HEK293 (cell line): ENCODE measurements at regions not wholly inside any gene's neighbourhood (a gene's known extent, or its start where the extent isn't known, plus 50 kb on each side); places are given as distances from the start of the nearest gene placed in this dataset.
A peak's percentile ranks its signal among the peaks of the same experiment; 100 is the strongest.

ENCODE experiments used
- CTCF ChIA-PET: fragments of 350-600 bp; formaldehyde crosslinking; extraction: SDS; loops from one replicate; lab custom pipeline; 2021; ENCODE audit warnings: antibody characterized with exemption; lab: Yijun Ruan, JAX
- POLR2A ChIA-PET: fragments of 300-600 bp; formaldehyde crosslinking; extraction: SDS; loops from one replicate; lab custom pipeline; 2020; ENCODE audit warnings: antibody characterized with exemption, inconsistent platforms; lab: Yijun Ruan, JAX
- H3K27ac ChIP-seq: fragments of 200-500 bp; sonication (Bioruptor generic); 2 replicates; pipeline ENCODE4 v1.5.1; 2014; ENCODE audit warnings: low read depth, low read length, control low read depth, inconsistent platforms; ENCODE audit errors: extremely low read depth
- H3K36me3 ChIP-seq, 2 experiments: fragments of 200-500 bp in 1 of 2; sonication (Bioruptor generic) in 1 of 2; 1 replicate in 1 of 2; 2 replicates in 1 of 2; pipeline ENCODE4 v1.5.1; 2014 to 2017; ENCODE audit warnings: inconsistent platforms in 2 of 2, low read length in 2 of 2; ENCODE audit not compliant: control insufficient read depth in 2 of 2, insufficient read depth in 1 of 2
- H3K4me1 ChIP-seq: fragments of 200-500 bp; sonication (Bioruptor generic); 2 replicates; pipeline ENCODE4 v1.5.1; 2014; ENCODE audit warnings: mild to moderate bottlenecking, low read length, inconsistent platforms; ENCODE audit not compliant: control insufficient read depth, insufficient read depth
- H3K4me3 ChIP-seq: 2 replicates; pipeline ENCODE4 v1.5.1; 2011; ENCODE audit warnings: low read depth, mild to moderate bottlenecking, control low read depth, low read length, moderate library complexity
- H3K9me3 ChIP-seq: fragments of 200-500 bp; sonication (Bioruptor generic); 2 replicates; pipeline ENCODE4 v1.5.1; 2014; ENCODE audit warnings: low read depth, low read length, inconsistent platforms; ENCODE audit not compliant: control insufficient read depth, insufficient read depth
- BCL11A ChIP-seq: fragments of 450-650 bp; formaldehyde crosslinking; IDR thresholded peaks from 2 replicates; pipeline ENCODE4 v1.5.1; 2016; ENCODE audit warnings: low read depth, missing biosample characterization, missing genetic modification characterization
- BCL11B ChIP-seq: fragments of 450-650 bp; formaldehyde crosslinking; IDR thresholded peaks from 2 replicates; pipeline ENCODE4 v1.5.1; 2016; ENCODE audit warnings: low read depth, missing biosample characterization, missing genetic modification characterization
- HOXA7 ChIP-seq: sonication (generic); formaldehyde crosslinking; IDR thresholded peaks from 2 replicates; pipeline ENCODE4 v1.8.1; 2022; ENCODE audit warnings: missing genetic modification reagents, borderline replicate concordance
- SP3 ChIP-seq: fragments of 450-650 bp; formaldehyde crosslinking; IDR thresholded peaks from 2 replicates; pipeline ENCODE4 v1.5.1; 2016; ENCODE audit warnings: missing biosample characterization, missing genetic modification characterization
- ZBTB44 ChIP-seq: fragments of 450-650 bp; IDR thresholded peaks from 2 replicates; pipeline ENCODE4 v1.5.1; 2018; ENCODE audit warnings: missing biosample characterization, mild to moderate bottlenecking, missing genetic modification characterization
- ZNF114 ChIP-seq: fragments of 450-650 bp; formaldehyde crosslinking; IDR thresholded peaks from 2 replicates; pipeline ENCODE4 v1.5.0; 2017; ENCODE audit warnings: missing biosample characterization, missing genetic modification characterization
- ZNF121 ChIP-seq: fragments of 450-650 bp; formaldehyde crosslinking; IDR thresholded peaks from 2 replicates; pipeline ENCODE4 v1.5.1; 2016; ENCODE audit warnings: missing biosample characterization, missing genetic modification characterization
- ZNF221 ChIP-seq: fragments of 450-650 bp; formaldehyde crosslinking; IDR thresholded peaks from 2 replicates; pipeline ENCODE4 v1.5.1; 2017; ENCODE audit warnings: missing biosample characterization, missing genetic modification characterization, borderline replicate concordance
- ZNF341 ChIP-seq: fragments of 450-650 bp; formaldehyde crosslinking; IDR thresholded peaks from 2 replicates; pipeline ENCODE4; 2016; ENCODE audit warnings: low read depth, missing biosample characterization, missing genetic modification characterization
- ZNF560 ChIP-seq: fragments of 450-650 bp; formaldehyde crosslinking; IDR thresholded peaks from 2 replicates; pipeline ENCODE4 v1.5.1; 2017; ENCODE audit warnings: missing biosample characterization, missing genetic modification characterization, borderline replicate concordance
- ZNF585B ChIP-seq: fragments of 450-650 bp; formaldehyde crosslinking; IDR thresholded peaks from 2 replicates; pipeline ENCODE4 v1.5.1; 2016; ENCODE audit warnings: missing biosample characterization, missing genetic modification characterization
- ZNF629 ChIP-seq: fragments of 450-650 bp; formaldehyde crosslinking; IDR thresholded peaks from 2 replicates; pipeline ENCODE4 v1.5.1; 2017; ENCODE audit warnings: missing biosample characterization, missing genetic modification characterization
- ZNF654 ChIP-seq: fragments of 450-650 bp; formaldehyde crosslinking; IDR thresholded peaks from 2 replicates; pipeline ENCODE4 v1.5.1; 2016; ENCODE audit warnings: low read depth, missing biosample characterization, missing genetic modification characterization
- ZNF701 ChIP-seq: fragments of 450-650 bp; formaldehyde crosslinking; IDR thresholded peaks from 2 replicates; pipeline ENCODE4 v1.5.1; 2016; ENCODE audit warnings: missing biosample characterization, missing genetic modification characterization
- ZNF843 ChIP-seq: fragments of 450-650 bp; formaldehyde crosslinking; IDR thresholded peaks from 2 replicates; pipeline ENCODE4 v1.5.1; 2016; ENCODE audit warnings: missing biosample characterization, missing genetic modification characterization
- TF ChIP-seq, protein P1 (sequence below): fragments of 450-650 bp; formaldehyde crosslinking; IDR thresholded peaks from 2 replicates; pipeline ENCODE4 v1.5.1; 2017; ENCODE audit warnings: missing biosample characterization, missing genetic modification characterization
- TF ChIP-seq, protein P2 (sequence below): fragments of 450-650 bp; formaldehyde crosslinking; IDR thresholded peaks from 2 replicates; pipeline ENCODE4 v1.5.1; 2017; ENCODE audit warnings: missing biosample characterization, missing genetic modification characterization
- TF ChIP-seq, protein P3 (sequence below): fragments of 450-650 bp; formaldehyde crosslinking; IDR thresholded peaks from 2 replicates; pipeline ENCODE4 v1.5.1; 2016; ENCODE audit warnings: missing biosample characterization, missing genetic modification characterization
- TF ChIP-seq, protein P4 (sequence below): fragments of 450-650 bp; formaldehyde crosslinking; IDR thresholded peaks from 2 replicates; pipeline ENCODE4 v1.5.1; 2016; ENCODE audit warnings: missing biosample characterization, missing genetic modification characterization

- no peak for TF ChIP-seq ZBTB44 (tag by site-specific recombination)
- TF ChIP-seq, protein P1, sequence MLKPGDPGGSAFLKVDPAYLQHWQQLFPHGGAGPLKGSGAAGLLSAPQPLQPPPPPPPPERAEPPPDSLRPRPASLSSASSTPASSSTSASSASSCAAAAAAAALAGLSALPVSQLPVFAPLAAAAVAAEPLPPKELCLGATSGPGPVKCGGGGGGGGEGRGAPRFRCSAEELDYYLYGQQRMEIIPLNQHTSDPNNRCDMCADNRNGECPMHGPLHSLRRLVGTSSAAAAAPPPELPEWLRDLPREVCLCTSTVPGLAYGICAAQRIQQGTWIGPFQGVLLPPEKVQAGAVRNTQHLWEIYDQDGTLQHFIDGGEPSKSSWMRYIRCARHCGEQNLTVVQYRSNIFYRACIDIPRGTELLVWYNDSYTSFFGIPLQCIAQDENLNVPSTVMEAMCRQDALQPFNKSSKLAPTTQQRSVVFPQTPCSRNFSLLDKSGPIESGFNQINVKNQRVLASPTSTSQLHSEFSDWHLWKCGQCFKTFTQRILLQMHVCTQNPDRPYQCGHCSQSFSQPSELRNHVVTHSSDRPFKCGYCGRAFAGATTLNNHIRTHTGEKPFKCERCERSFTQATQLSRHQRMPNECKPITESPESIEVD (tag by site-specific recombination) = peak; percentile 33; the same call in 1 of the 2 replicates
- peak; percentile 21; the same call in 1 of the 2 replicates for TF ChIP-seq ZNF654
- TF ChIP-seq, protein P2, sequence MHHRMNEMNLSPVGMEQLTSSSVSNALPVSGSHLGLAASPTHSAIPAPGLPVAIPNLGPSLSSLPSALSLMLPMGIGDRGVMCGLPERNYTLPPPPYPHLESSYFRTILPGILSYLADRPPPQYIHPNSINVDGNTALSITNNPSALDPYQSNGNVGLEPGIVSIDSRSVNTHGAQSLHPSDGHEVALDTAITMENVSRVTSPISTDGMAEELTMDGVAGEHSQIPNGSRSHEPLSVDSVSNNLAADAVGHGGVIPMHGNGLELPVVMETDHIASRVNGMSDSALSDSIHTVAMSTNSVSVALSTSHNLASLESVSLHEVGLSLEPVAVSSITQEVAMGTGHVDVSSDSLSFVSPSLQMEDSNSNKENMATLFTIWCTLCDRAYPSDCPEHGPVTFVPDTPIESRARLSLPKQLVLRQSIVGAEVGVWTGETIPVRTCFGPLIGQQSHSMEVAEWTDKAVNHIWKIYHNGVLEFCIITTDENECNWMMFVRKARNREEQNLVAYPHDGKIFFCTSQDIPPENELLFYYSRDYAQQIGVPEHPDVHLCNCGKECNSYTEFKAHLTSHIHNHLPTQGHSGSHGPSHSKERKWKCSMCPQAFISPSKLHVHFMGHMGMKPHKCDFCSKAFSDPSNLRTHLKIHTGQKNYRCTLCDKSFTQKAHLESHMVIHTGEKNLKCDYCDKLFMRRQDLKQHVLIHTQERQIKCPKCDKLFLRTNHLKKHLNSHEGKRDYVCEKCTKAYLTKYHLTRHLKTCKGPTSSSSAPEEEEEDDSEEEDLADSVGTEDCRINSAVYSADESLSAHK = peak; percentile 76
- TF ChIP-seq ZNF843 (tag by site-specific recombination) = peak; percentile 64; the same call in 1 of the 2 replicates
- TF ChIP-seq ZNF629 (tag by site-specific recombination) = no peak
- TF ChIP-seq BCL11A (tag by site-specific recombination) = 0 out of 2 replicates have a peak, but pooled peaks have one; percentile 13
- TF ChIP-seq, protein P3, sequence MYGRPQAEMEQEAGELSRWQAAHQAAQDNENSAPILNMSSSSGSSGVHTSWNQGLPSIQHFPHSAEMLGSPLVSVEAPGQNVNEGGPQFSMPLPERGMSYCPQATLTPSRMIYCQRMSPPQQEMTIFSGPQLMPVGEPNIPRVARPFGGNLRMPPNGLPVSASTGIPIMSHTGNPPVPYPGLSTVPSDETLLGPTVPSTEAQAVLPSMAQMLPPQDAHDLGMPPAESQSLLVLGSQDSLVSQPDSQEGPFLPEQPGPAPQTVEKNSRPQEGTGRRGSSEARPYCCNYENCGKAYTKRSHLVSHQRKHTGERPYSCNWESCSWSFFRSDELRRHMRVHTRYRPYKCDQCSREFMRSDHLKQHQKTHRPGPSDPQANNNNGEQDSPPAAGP = no peak
- TF ChIP-seq BCL11B (tag by site-specific recombination) = peak; percentile 58
- Histone ChIP-seq H3K4me3 (no peak overlapping the region), H3K9me3 (no peaks in the 10 kb centered on the region), H3K4me1 (no peaks in the 10 kb centered on the region), H3K27ac (no peak overlapping the region), H3K36me3 (no peaks in the 10 kb centered on the region)
- ChIA-PET POLR2A (no interaction called here), CTCF (no interaction called here)
Observed at GRCh38 chr10:57162231-57162630, 801.2 kb upstream of the ZWINT start.

DNA sequence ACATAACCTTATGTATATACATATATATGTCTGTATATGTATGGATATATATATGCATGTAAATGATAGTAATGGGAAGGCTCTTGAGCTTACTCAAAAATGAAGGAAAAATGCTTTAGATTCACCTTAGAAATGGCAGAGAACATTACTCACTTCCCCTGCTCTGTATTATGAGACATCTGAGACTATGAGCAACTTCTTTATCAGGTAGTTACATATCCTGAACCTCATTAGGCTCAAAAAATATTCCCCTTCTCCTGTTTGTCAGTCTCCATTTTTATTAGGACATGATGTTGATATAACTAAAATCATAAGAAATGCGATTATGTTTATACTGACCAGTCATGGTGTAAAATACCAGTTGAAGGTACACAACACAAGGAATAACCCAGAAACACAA is 800.1 kb upstream of the ZWINT start:
- no peaks in the 10 kb centered on the region for H3K4me1 ChIP-seq
- H3K27ac ChIP-seq = no peak overlapping the region
- TF ChIP-seq ZNF701 (tag by site-specific recombination) (no peak), ZNF114 (tag by site-specific recombination) (no peak), HOXA7 (CRISPR knock-in tag) (no peak), ZNF221 (tag by site-specific recombination) (no peak), ZNF121 (tag by site-specific recombination) (no peak), ZNF560 (tag by site-specific recombination) (no peak), SP3 (tag by site-specific recombination) (no peak), ZNF585B (tag by site-specific recombination) (no peak), ZBTB44 (tag by site-specific recombination) (no peak), ZNF341 (tag by site-specific recombination) (no peak)
- TF ChIP-seq, protein P4, sequence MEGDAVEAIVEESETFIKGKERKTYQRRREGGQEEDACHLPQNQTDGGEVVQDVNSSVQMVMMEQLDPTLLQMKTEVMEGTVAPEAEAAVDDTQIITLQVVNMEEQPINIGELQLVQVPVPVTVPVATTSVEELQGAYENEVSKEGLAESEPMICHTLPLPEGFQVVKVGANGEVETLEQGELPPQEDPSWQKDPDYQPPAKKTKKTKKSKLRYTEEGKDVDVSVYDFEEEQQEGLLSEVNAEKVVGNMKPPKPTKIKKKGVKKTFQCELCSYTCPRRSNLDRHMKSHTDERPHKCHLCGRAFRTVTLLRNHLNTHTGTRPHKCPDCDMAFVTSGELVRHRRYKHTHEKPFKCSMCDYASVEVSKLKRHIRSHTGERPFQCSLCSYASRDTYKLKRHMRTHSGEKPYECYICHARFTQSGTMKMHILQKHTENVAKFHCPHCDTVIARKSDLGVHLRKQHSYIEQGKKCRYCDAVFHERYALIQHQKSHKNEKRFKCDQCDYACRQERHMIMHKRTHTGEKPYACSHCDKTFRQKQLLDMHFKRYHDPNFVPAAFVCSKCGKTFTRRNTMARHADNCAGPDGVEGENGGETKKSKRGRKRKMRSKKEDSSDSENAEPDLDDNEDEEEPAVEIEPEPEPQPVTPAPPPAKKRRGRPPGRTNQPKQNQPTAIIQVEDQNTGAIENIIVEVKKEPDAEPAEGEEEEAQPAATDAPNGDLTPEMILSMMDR = no peak
- no peaks in the 10 kb centered on the region for H3K9me3 ChIP-seq
- CTCF ChIA-PET = interaction anchor here (0.6 kb wide), 2 partner anchors 9 to 79 kb away, joined by 3 read pairs; no protein-coding TSS in a partner anchor
- no peaks in the 10 kb centered on the region for H3K36me3 ChIP-seq
- POLR2A ChIA-PET = no interaction called here
- no peak overlapping the region for H3K4me3 ChIP-seq
